Ishikawa (cell line): ENCODE measurements at regions not wholly inside any gene's neighbourhood (a gene's known extent, or its start where the extent isn't known, plus 50 kb on each side); places are given as distances from the start of the nearest gene placed in this dataset.

ENCODE experiments used
- CEBPB ChIP-seq: IDR thresholded peaks from 2 replicates; pipeline ENCODE4 v1.6.1; 2012
- CREB1 ChIP-seq: IDR thresholded peaks from 2 replicates; pipeline ENCODE4 v1.6.1; 2012; ENCODE audit warnings: low read depth
- EGR1 ChIP-seq: IDR thresholded peaks from 2 replicates; pipeline ENCODE4 v1.6.1; 2012
- EP300 ChIP-seq: IDR thresholded peaks from 2 replicates; pipeline ENCODE4 v1.6.1; 2012; ENCODE audit warnings: borderline replicate concordance
- FOXM1 ChIP-seq: IDR thresholded peaks from 2 replicates; pipeline ENCODE4 v1.6.1; 2012; ENCODE audit warnings: low read depth, borderline replicate concordance
- MAX ChIP-seq: IDR thresholded peaks from 2 replicates; pipeline ENCODE4 v1.6.1; 2012
- NFIC ChIP-seq: IDR thresholded peaks from 2 replicates; pipeline ENCODE4 v1.6.1; 2012
- RAD21 ChIP-seq: IDR thresholded peaks from 2 replicates; pipeline ENCODE4 v1.6.1; 2012; ENCODE audit warnings: low read depth
- REST ChIP-seq: IDR thresholded peaks from 2 replicates; pipeline ENCODE4 v1.6.1; 2012; ENCODE audit warnings: low read depth, mild to moderate bottlenecking
- TAF1 ChIP-seq: IDR thresholded peaks from 2 replicates; pipeline ENCODE4 v1.6.1; 2012; ENCODE audit warnings: low read depth, mild to moderate bottlenecking
- TCF12 ChIP-seq: IDR thresholded peaks from 2 replicates; pipeline ENCODE4 v1.6.1; 2012; ENCODE audit warnings: low read depth
- TEAD4 ChIP-seq: IDR thresholded peaks from 2 replicates; pipeline ENCODE4 v1.6.1; 2012
- USF1 ChIP-seq: IDR thresholded peaks from 2 replicates; pipeline ENCODE4 v1.6.1; 2012
- YY1 ChIP-seq: IDR thresholded peaks from 2 replicates; pipeline ENCODE4 v1.6.1; 2012; ENCODE audit warnings: low read depth
- ZBTB7A ChIP-seq: IDR thresholded peaks from 2 replicates; pipeline ENCODE4 v1.6.1; 2012; ENCODE audit warnings: low read depth

GRCh38 chrX:40298572-40299479, 201.1 kb upstream of the BCOR start:
- TF ChIP-seq NFIC (no peak), RAD21 (0 out of 2 replicates have a peak, but pooled peaks have one; percentile 35)

- TF ChIP-seq EP300 (no peak), RAD21 (no peak), MAX (no peak), YY1 (no peak), USF1 (no peak), TEAD4 (no peak)
Measured at GRCh38 chrX:40298069-40298468, 200.3 kb upstream of the BCOR start.

GRCh38 chrX:40291553-40291952, 193.8 kb upstream of the BCOR start:
- TF ChIP-seq NFIC (no peak), ZBTB7A (no peak), CEBPB (no peak), TAF1 (no peak), TEAD4 (no peak), EGR1 (no peak), YY1 (no peak), RAD21 (no peak), EP300 (no peak), USF1 (no peak)

- TF ChIP-seq EGR1, result no peak
- TF ChIP-seq TCF12, result no peak
- TF ChIP-seq USF1, result no peak
- TF ChIP-seq EP300, result no peak
- no peak for TF ChIP-seq TEAD4
- TF ChIP-seq MAX, result no peak
- TF ChIP-seq TAF1, result no peak
- TF ChIP-seq ZBTB7A, result no peak
- TF ChIP-seq CREB1, result no peak
- TF ChIP-seq RAD21, result no peak
- no peak for TF ChIP-seq YY1
- TF ChIP-seq NFIC, result no peak
- no peak for TF ChIP-seq FOXM1
- TF ChIP-seq REST, result no peak
- no peak for TF ChIP-seq CEBPB
Measured at GRCh38 chrX:40290517-40290916, 192.8 kb upstream of the BCOR start.

- TF ChIP-seq TEAD4, result no peak
- no peak for TF ChIP-seq EP300
- TF ChIP-seq TCF12, result no peak
- TF ChIP-seq FOXM1, result no peak
- no peak for TF ChIP-seq REST
- no peak for TF ChIP-seq USF1
- TF ChIP-seq ZBTB7A, result no peak
- TF ChIP-seq CEBPB, result no peak
- no peak for TF ChIP-seq EGR1
Measured at GRCh38 chrX:40285876-40286275, 188.1 kb upstream of the BCOR start.
